Right renal pelvis (tissue), 4 donors: ENCODE measurements at regions not wholly inside any gene's neighbourhood (a gene's known extent, or its start where the extent isn't known, plus 50 kb on each side); places are given as distances from the start of the nearest gene placed in this dataset.
A peak's percentile ranks its signal among the peaks of the same experiment; 100 is the strongest.
"Not testable (repeated sequence)": the region's sequence is repeated elsewhere in the genome, so short reads cannot be mapped to it uniquely, and the experiment has no call there.

Experiments used
- DNase-seq, 4 donors: peaks; one replicate each; pipeline ENCODE4 v3.0.0-alpha.2; 2013; ENCODE audit warnings: low read depth in 4 of 4, low spot score in 3 of 4, missing footprints in 1 of 4

- no peak for DNase-seq
These were observed 128.2 kb downstream of the SLC7A11 start for GRCh38 chr4:138113819-138114400.

- DNase-seq, result not testable (repeated sequence)
These were observed 129.3 kb downstream of the SLC7A11 start for GRCh38 chr4:138112890-138113289.

- no peak for DNase-seq
These were observed 129.8 kb downstream of the SLC7A11 start for GRCh38 chr4:138112389-138112788.

GRCh38 chr4:138111462-138112000 is 130.6 kb downstream of the SLC7A11 start:
- DNase-seq, result no peak

GRCh38 chr4:138110815-138111214 is 131.3 kb downstream of the SLC7A11 start:
- no peak for DNase-seq

- no peak for DNase-seq
These were observed 135.1 kb downstream of the SLC7A11 start for GRCh38 chr4:138107023-138107422.

- DNase-seq, result no peak
These were observed 136.8 kb downstream of the SLC7A11 start for GRCh38 chr4:138105331-138105730.

GRCh38 chr4:138104284-138104680 is 137.9 kb downstream of the SLC7A11 start:
- no peak for DNase-seq

- DNase-seq, result no peak
These were observed 138.4 kb downstream of the SLC7A11 start for GRCh38 chr4:138103597-138104283.

- no peak for DNase-seq
These were observed 142.8 kb downstream of the SLC7A11 start for GRCh38 chr4:138099385-138099784.

GRCh38 chr4:138097912-138098600 is 144.1 kb downstream of the SLC7A11 start:
- no peak for DNase-seq

- DNase-seq, result no peak
These were observed 145.6 kb downstream of the SLC7A11 start for GRCh38 chr4:138096384-138097062.

- DNase-seq, result no peak
These were observed 146.8 kb downstream of the SLC7A11 start for GRCh38 chr4:138095378-138095777.

- DNase-seq, result no peak
These were observed 150.1 kb downstream of the SLC7A11 start for GRCh38 chr4:138092060-138092459.

- DNase-seq, result no peak
These were observed 151.1 kb downstream of the SLC7A11 start for GRCh38 chr4:138090918-138091676.

- peak; percentile 68 to 81 (median 74) for DNase-seq
These were observed 151.8 kb downstream of the SLC7A11 start for GRCh38 chr4:138090150-138090917.

- no peak for DNase-seq
These were observed 153.5 kb downstream of the SLC7A11 start for GRCh38 chr4:138088449-138089208.

GRCh38 chr4:138087066-138087719 is 155.0 kb downstream of the SLC7A11 start:
- no peak for DNase-seq
